ENCODE measurements at regions not wholly inside any gene's neighbourhood (a gene's known extent, or its start where the extent isn't known, plus 50 kb on each side); places are given as distances from the start of the nearest gene placed in this dataset.

DNA sequence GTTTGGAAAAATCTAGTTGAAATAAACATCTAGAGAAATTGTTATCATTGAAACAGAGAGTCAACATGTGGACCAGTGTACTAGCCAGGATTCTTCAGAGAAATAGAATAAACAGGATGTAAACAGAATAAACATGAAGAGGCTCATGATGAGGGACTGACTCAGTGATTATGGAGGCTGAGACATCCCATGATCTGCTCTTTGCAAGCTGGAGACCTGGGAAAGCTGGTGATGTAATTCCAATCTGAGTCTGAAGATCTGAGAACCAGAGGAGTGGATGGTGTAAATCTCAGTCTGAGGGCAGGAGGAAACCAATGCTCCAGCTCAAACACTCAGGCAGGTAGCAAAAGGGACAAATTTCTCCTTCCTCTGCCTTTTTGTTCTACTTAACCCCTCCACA, 62.9 kb upstream of the FAM180A start:
- H3K4me2 ChIP-seq (ENCODE audit: insufficient read depth in 1 of 2, low read depth in 2 of 2, low read length in 2 of 2): no peak overlapping the region
- POLR2A ChIA-PET (ENCODE audit: partially characterized antibody): no interaction called here
- no peak overlapping the region for H2BK15ac ChIP-seq (ENCODE audit: low read length)
- CTCF ChIA-PET (ENCODE audit: partially characterized antibody): interaction anchor here (1.6 kb wide), 1 partner anchor 14 kb away, joined by 7 read pairs; no protein-coding TSS in a partner anchor
- H4K8ac ChIP-seq (ENCODE audit: extremely low read depth, insufficient read depth, low read length): no peak overlapping the region
- H2BK5ac ChIP-seq (ENCODE audit: low read depth, low read length): no peak overlapping the region
- no peak overlapping the region for H3K4me3 ChIP-seq (ENCODE audit: extremely low read depth in 1 of 4, insufficient read depth in 2 of 4, low read depth in 3 of 4, low read length in 4 of 4)
- H3K9ac ChIP-seq (replicated peaks in 1 of 4; ENCODE audit: extremely low read depth in 1 of 4, low read depth in 3 of 4, low read length in 3 of 4): no peak overlapping the region
- H3K56ac ChIP-seq (replicated peaks; ENCODE audit: insufficient read length, low read depth, low read length): no peak overlapping the region
- H3K4me1 ChIP-seq (replicated peaks in 1 of 4; ENCODE audit: control insufficient read depth in 3 of 4, insufficient read depth in 4 of 4, low read length in 3 of 4): no peaks in the 10 kb centered on the region
- H3K18ac ChIP-seq (ENCODE audit: extremely low read depth, low read length): no peak overlapping the region
- H3K79me1 ChIP-seq (ENCODE audit: low read depth, low read length): no peaks in the 10 kb centered on the region
- FAIRE-seq (no peak), DNase-seq (ENCODE audit: low read depth in 1 of 2, low spot score in 2 of 2) (no peak)
- no peaks in the 10 kb centered on the region for H3K27me3 ChIP-seq (replicated peaks in 1 of 4; ENCODE audit: control insufficient read depth in 3 of 4, extremely low read depth in 1 of 4, insufficient read depth in 3 of 4, low read length in 3 of 4)
- H2BK20ac ChIP-seq (ENCODE audit: low read length): no peak overlapping the region
- H3K14ac ChIP-seq (ENCODE audit: insufficient read length): no peak overlapping the region
- no peaks in the 10 kb centered on the region for H3K79me2 ChIP-seq (ENCODE audit: control insufficient read depth in 1 of 2, insufficient read depth in 2 of 2, low read length in 2 of 2)
- no peak overlapping the region for H2BK120ac ChIP-seq (replicated peaks; ENCODE audit: low read depth, low read length)
- no peaks in the 10 kb centered on the region for H3K9me3 ChIP-seq (ENCODE audit: insufficient read depth in 2 of 2, low read depth in 1 of 2, low read length in 1 of 2)
- H2AK5ac ChIP-seq (ENCODE audit: low read depth, low read length): no peak overlapping the region
- no peaks in the 10 kb centered on the region; the same call in 1 of the 2 replicates for H3K23me2 ChIP-seq (ENCODE audit: low read depth, low read length)
- no peaks in the 10 kb centered on the region for H3K36me3 ChIP-seq (ENCODE audit: control insufficient read depth in 2 of 4, insufficient read depth in 4 of 4, low read length in 3 of 4)
- no peak overlapping the region for H2AFZ ChIP-seq (ENCODE audit: low read length)
- no peak overlapping the region for H3K4ac ChIP-seq (replicated peaks; ENCODE audit: insufficient read length, low read depth, low read length)
- no peak overlapping the region for H2BK12ac ChIP-seq (ENCODE audit: low read depth, low read length)
- H3K23ac ChIP-seq (ENCODE audit: insufficient read length): no peak overlapping the region
- H4K20me1 ChIP-seq (replicated peaks in 1 of 2; ENCODE audit: control insufficient read depth in 1 of 2, insufficient read depth in 2 of 2, low read length in 2 of 2): no peaks in the 10 kb centered on the region
- no peak overlapping the region for H4K91ac ChIP-seq (replicated peaks; ENCODE audit: insufficient read length, low read length)
- no peak overlapping the region for H4K5ac ChIP-seq (ENCODE audit: insufficient read length, low read depth, low read length)
- no peak overlapping the region for H3K27ac ChIP-seq (ENCODE audit: low read depth, low read length)
- TF ChIP-seq JUN (IDR thresholded peaks at IDR 0.05; ENCODE audit: low read depth, low read length) (no peak), SIN3A (conservative IDR thresholded peaks at IDR 0.05 in 1 of 2, IDR thresholded peaks at IDR 0.05 in 1 of 2; ENCODE audit: low read depth in 1 of 2, low read length in 2 of 2) (no peak), SP2 (IDR thresholded peaks at IDR 0.05; ENCODE audit: low read length) (no peak), BCL11A (IDR thresholded peaks at IDR 0.05; ENCODE audit: low read depth in 2 of 2, low read length in 2 of 2) (no peak), RXRA (IDR thresholded peaks at IDR 0.05; ENCODE audit: insufficient read depth, low read depth, low read length) (no peak), NANOG (IDR thresholded peaks at IDR 0.05; ENCODE audit: insufficient read depth, low read depth, low read length, poor library complexity, severe bottlenecking) (no peak), CTBP2 (IDR thresholded peaks at IDR 0.05; ENCODE audit: borderline replicate concordance, insufficient read depth, insufficient read length, low read length) (no peak)

Data from H1 (cell line).